GM18907 (cell line): ENCODE measurements at regions not wholly inside any gene's neighbourhood (a gene's known extent, or its start where the extent isn't known, plus 50 kb on each side); places are given as distances from the start of the nearest gene placed in this dataset.

Experiments used
- ATAC-seq: cut with Tn5 transposase; IDR thresholded peaks from one replicate; pipeline ENCODE4 v1.9.1; 2021; ENCODE audit warnings: mild to moderate bottlenecking, moderate library complexity; ENCODE audit not compliant: unreplicated experiment

DNA sequence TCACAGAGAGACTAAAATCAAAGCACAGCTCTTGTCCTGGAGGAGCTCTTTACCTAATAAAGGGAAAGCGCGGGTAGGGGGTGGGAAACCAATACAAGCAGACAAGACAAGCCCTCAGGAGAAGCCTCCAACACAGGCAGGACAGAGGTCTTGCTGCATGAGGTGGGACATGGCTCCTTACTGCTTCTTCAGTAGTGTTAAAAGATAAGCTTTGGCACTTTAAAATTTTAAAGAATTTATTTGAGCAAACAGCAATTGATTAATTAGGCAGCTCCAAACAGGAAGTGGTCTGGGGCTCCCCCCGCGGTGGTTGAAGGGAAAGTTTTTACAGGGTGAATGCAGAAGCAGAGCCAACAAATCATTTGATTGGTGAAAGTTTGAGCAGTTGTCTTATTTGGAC lies 50.3 kb upstream of the MACC1 start:
- ATAC-seq = peak; percentile 52

DNA sequence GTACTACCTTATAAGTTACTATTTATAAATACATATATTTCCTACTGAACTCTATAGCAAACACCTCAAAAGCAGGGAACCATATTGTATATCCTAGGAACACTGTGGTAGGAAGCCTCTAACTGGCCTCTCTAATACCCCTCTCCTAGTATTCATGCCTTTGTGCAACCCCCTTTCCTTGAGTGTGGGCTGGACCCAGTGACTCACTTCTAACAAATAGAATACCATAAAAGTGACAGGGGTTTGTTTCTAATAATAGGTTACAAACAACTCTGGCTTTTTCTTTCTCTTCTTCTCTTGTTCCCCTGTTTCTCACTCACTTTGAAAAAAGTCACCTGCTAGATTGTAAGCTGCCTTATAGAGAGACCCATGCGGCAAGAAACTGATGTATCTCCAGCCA lies 51.6 kb upstream of the MACC1 start:
- ATAC-seq = no peak

DNA sequence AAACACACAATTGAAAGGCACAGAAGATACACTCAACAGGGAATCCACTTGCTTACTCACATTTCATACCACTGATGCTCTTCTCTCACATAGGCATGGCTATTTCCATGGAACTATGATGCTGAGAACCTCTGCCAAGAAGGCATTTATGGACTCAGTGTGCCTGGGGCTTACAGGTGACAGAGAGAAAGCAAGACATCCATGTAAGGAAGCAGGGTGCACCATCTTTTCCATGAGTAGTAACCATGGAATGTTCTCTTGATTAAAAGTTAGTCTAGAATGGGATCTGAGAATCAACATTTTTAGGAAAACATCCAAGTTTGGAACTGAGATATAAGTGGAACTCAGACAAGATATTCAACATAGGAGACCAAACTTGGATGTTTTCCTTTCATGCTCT lies 52.5 kb upstream of the MACC1 start:
- no peak for ATAC-seq

DNA sequence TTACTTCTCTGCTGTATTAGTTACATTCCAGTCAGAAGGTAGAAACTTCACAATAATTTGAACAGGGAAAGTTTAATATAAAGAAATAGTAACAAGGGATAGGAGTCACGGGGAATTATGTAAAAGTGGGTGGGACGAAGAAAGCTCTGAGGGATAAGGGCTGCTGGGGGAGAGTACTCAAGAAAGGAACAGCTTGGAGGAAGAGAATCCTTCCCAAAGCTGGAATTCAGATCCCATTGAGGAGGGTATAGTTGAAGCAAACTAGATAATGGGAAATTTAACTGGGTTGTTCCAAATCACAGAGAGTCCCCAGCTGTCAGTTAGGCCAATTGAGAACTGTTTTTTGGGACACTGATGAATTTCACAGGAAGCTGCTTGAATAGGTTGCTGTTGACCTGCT lies 53.2 kb upstream of the MACC1 start:
- no peak for ATAC-seq

DNA sequence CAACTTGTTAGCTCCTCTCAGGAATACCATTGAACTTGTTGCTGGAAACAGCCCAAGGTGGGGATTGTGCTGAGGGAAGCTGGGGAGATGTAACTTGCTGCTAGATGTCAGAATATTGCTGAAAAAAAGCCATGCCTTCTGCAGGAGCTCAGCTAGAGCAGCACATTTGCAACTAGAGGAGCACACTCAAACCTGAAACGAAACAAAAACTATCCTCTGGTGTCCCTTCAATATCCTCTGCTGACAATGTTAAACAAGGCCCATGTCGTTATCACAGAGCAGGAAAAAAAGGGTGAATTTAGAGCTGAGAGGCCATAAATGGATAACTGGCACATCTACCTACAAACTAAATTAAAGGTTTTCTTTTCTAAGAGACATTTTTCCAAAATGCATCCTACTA lies 53.7 kb upstream of the MACC1 start:
- peak; percentile 92 for ATAC-seq

DNA sequence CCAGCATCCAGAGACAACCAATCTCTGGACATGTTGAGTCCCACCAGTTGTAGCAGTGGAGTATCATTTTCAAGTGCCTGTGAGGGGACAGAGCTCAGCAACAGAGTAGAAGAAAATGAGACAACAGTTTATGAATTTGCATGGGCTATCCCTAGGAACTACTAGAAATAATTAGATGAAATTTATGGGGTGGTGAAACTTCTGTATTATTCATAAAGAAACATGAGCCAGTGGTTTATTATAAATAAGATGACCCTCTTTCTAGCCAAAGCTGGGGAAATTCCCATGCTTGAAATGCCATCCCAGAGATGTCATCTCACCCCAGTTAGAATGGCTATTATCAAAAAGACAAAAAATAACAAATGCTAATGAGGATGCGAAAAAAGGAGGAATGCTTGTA lies 55.1 kb upstream of the ITGB8 start:
- no peak for ATAC-seq

DNA sequence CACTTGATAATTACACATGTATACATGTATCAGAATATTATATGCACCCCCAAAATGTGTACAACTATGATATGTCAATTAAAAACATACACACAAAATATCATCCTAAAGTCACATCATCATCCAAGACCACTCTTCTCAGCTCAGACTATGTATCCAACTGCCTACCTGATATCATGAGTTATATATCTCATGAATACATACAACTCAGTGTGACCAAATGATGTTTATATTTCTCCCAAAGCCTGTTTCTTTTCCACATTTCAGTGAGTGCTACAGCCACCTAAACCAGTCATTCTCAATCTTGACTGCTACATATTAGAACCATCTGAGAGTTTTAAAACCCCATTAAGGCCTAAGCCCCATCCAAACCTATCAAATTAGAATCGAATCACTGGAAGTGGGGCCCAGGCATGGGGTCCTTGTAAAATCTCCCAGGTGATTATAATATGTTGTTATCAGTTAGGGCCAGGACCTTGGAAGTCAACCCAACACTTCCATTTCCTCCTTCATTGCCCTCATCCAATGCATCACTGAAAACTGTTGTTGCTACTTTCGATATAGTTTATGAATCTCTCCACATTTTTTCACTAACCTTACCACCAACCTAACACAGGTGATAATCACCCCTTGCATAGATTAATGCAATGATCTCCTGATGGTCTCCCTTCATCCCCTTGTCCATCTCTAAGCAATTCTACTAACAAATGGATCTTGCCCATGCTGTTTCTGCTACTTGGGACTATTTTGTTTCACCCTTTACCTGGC lies 53.8 kb upstream of the ITGB8 start:
- no peak for ATAC-seq

DNA sequence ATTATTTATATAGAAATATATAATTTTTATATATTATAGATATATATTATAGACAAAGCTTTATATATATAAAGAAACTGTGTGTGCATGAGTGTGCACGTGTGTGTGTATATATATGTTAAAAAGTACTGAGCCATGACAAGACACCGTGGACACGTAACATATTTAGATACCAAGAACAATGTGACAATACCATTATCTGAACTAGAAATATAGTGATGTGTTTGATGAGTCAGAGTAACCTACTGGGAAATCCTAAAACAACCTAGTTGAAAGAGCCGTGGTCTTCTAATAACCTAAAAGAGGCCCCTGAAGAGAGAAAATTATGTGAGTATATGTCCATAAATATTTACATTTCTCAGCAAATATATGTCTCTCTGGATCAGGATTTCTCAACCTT lies 50.7 kb upstream of the ITGB8 start:
- ATAC-seq = no peak

DNA sequence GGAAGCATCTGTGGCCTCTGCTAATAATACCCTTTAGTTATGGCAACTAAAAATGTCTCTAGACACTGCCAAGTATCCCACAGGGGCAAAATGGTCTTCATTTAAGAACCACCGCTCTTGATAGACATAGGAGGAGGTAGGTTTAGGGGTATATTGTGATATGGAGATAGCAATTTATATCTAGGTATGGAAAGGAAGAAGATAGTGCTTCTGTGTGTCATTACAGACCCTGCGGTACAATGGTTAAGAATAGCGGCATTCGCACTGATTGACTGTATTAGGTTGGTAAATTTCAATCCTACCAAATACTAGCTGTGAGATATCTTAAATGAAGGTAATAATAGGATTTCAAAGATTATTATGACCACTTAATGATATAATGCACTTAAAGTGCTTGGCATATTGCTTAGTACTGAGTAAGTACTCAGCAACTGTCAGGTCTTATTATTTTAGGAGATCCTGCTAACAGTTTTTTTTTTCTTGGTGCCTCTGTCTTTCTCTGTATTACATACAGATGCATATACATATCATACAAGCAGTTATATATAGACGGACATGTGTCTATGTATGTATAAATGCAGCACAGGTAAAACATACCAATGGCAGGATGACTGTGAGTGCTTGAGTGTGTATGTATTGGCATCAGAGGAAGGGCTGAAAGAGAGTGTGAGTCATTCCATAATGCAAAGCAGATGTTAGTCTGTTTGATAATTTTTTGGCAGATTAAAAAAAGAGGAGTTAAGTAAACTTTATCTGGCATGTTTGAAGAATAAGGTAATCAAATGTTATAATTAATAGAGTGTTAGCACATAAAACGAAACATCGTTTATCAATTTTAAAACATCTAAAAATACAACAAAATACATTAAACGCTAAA lies 50.0 kb upstream of the ITGB8 start:
- no peak for ATAC-seq
